AG20443 (cell line): ENCODE measurements at regions not wholly inside any gene's neighbourhood (a gene's known extent, or its start where the extent isn't known, plus 50 kb on each side); places are given as distances from the start of the nearest gene placed in this dataset.

ENCODE experiments used
- DNase-seq: peaks from one replicate; pipeline ENCODE4 v3.0.0; 2012; ENCODE audit warnings: low spot score, mixed read lengths

DNA sequence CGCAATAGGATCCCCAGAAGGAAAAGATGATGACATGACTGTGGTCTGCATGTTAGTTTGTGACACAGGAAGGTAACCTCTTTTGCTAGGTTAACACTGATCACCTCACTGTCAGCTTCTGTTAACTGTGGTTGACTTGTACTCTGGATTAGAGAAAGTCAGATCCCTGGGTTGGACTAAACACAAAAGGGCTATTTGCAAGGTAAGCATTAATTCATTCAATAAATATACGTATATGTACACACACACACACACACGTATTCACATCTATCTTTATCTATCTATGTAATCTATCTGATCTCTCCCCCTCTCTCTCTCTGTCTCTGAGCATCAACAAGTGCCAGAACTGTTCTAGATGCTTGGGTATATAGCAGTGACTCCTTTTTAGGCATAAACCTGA is 136.1 kb upstream of the SNX19 start:
- no peak for DNase-seq

- no peak for DNase-seq
Measured at GRCh38 chr11:131056036-131056435, 139.8 kb upstream of the SNX19 start.

GRCh38 chr11:131063638-131064037 is 147.4 kb upstream of the SNX19 start:
- no peak for DNase-seq

DNA sequence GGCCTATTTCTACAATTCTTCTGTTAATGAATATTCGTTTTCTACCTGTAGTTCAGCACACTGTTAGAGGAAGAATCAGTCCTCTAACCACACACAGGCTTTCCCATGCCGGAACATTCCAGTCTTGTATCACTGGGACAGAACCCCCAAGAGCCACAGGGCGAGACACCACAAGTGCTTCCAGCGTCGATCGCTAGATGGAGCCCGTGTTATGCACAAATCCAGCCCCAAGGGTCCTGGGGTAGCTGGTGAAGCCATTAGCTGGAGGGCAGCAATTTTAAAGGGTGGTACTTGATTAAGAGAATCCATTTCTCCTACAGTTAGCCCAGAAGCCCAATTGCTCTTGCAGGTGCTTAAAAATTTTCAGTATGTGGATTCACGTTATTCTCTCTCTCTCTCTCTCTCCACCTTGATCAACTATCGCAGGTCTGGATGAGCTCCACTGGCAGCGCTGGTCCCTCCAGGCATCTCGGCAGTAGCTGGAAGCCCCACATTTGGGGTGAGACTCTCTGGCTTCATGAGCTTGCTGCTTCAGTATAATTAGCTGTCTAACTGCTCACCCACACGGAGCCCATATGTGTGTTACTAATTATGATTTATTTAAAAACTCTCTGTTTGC is 148.2 kb upstream of the SNX19 start:
- DNase-seq, result peak; percentile 88

- no peak for DNase-seq
Measured at GRCh38 chr11:131065435-131066413, 149.4 kb upstream of the SNX19 start.

GRCh38 chr11:131066551-131066950 is 150.3 kb upstream of the SNX19 start:
- no peak for DNase-seq

GRCh38 chr11:131070365-131070764 is 154.1 kb upstream of the SNX19 start:
- DNase-seq, result no peak

DNA sequence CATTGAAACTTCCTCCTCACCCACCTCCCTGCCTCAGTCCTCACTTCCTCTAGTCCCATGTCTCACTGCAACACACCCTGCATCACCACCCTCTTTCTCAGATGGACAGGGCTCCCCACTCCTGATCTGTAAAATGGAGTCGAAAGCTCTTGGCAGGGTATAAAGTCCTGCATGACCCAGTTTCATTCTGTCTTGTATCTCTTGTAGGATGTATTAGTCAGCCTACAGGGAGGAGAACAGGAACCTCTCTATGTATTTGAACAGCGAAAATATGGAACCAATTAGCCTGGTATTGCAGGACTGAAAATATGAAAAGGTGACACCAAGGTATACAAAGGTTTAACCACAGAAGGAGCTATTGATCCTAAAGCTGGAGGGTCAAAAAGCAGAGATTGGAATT is 156.9 kb upstream of the SNX19 start:
- DNase-seq, result no peak

DNA sequence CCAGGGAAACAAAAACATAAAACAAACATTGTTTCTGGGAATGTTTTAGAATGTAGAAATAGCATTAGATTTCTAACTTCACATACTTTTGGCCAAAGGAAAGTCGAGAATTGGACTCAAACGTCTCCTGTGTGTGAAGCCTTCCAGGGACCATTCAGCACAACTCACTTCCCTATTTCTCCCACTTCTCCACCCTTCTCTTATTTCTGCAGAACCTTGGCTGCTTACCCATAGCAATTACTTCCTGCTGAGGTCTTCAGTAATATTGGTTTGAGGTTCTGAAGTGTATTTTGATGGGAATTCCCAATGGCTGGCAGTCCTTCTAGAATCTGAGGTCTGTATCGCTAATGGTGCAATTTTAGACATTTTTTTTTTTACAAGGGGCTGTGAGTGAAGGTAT is 158.3 kb upstream of the SNX19 start:
- DNase-seq, result no peak

GRCh38 chr11:131077340-131077739 is 161.1 kb upstream of the SNX19 start:
- DNase-seq, result no peak

GRCh38 chr11:131079036-131079435 is 162.8 kb upstream of the SNX19 start:
- no peak for DNase-seq

DNA sequence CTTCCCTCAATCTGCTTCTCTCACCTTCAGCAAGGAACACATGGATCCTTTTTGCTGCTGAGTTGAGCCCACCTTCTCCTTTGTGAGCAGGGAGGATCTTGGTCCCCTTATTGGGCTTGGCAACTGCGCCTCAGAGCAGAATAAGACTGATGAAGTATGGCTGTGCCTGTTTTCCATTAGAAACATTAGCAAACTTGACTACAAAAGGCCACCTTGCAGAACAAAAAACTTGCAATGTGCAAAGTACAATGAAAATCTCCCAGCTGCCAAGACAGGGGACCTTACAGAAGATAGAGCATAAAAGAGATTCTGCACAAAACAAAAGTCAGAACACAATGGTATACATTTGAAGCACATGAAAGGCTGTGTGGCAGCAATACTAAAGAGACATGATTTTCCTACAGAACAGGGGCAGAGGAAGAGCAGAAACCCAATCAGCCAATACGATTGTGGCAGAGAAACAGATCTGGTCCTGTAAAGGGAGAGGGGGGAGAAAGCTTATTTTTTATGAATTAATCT is 173.5 kb upstream of the SNX19 start:
- DNase-seq, result no peak

- no peak for DNase-seq
Measured at GRCh38 chr11:131092469-131092868, 176.2 kb upstream of the SNX19 start.

GRCh38 chr11:131094827-131095226 is 178.5 kb upstream of the SNX19 start:
- DNase-seq, result no peak

DNA sequence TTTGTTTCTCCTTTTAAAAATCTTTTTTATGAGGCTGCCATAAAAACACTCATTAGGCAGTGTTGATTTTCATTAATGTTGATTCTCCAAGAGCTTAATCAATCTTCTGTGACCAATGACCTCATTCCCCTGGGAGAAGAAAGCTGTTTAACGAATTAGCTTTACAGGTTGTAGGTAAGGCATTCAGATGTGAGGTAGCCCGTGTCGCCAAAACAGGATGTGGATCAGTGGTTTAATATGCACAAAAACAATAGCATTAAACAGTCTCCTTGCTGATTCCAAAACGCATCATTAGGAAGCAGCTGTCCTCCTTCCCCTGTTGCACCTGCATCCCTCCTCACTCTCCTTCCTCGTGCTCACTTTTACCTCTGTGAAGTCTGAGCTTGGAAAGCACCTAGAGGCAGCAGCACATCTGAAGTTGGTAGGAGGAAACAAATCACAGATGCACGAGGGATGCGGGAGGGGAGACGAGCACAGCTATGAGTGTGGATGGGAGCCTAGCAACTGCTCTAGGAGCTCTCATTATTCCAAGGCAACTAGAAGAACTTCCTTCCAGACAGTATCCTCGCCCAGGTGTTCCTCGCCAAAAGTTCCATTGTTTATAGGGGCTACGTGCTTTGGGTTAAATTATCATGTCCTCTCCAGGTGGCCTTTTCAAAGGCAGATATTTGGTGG is 179.4 kb upstream of the SNX19 start:
- DNase-seq, result no peak

GRCh38 chr11:131099013-131099412 is 182.7 kb upstream of the SNX19 start:
- peak; percentile 24 for DNase-seq

DNA sequence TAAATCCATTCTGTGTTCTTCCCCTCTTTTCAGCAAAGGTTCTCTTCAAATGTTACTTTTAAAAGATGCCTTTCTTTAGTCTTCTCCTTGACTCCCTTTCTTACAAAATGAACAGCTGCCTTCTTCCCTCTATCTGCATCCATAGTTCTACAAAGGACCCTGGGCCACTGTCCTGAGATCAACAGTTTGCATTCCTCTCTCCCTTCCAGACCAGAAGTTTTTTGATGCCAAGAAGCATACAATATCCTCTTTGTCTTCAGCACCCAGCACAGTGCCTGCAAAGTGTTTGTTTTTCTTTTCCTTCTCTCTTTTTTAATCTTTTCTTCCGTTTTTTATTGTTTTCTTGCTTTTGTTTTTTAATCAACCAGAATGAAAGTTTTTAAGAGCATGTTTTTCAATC is 183.5 kb upstream of the SNX19 start:
- no peak for DNase-seq

DNA sequence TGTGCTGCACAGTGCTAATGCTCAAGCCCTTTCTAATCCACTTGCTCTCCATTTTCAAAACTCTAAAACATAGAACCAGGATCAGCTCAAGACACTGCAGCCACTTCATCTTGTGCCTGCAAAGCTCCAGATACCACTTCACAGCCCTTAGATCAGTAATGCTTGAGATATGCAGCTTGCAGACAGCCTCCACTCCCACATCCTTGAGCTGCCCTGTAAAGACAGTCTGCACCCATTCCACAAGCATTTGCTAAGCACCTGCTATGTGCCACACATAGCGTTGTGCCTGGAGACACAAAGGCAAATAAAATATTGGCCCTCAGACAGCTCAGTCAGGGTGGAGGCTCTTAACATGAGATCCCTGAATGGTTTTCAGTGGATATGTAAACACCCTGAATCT is 192.5 kb upstream of the SNX19 start:
- DNase-seq, result no peak

DNA sequence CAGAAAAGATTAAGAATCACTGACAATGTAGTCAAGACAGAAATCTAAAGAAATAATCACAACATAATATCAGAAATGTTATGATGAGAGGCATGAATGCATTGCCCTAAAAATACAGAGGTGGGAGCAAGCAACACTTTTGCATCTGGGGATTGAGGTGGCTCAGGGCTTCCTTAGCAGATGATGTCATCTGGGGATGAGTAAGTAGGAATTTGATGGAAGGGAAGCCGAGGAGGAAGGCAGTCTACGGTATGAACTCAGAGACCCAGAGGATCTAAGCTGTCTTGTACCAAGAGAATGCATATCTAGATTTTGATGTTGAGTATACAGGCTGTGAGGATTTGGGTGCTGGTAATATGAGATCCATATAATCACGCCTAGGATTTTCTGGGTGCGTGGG is 193.0 kb upstream of the SNX19 start:
- DNase-seq, result peak; percentile 43

DNA sequence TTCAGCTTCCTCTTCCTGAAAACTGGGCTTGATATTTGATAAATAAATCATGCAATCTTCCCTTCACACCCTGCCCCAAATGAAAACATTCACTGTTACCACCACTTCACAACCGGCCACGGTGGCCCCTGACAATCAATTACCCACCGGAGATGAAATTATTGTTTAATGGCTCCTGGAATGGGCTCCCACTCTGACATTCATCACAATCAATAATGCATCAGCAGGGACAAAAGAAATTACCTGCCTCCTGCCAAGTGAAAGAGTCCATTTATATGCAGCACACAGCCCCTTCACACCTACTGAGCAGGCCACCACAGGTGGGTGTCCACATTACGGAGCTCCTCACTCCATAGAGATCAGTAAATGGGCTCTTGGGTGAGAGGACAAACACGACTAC is 193.5 kb upstream of the SNX19 start:
- no peak for DNase-seq

DNA sequence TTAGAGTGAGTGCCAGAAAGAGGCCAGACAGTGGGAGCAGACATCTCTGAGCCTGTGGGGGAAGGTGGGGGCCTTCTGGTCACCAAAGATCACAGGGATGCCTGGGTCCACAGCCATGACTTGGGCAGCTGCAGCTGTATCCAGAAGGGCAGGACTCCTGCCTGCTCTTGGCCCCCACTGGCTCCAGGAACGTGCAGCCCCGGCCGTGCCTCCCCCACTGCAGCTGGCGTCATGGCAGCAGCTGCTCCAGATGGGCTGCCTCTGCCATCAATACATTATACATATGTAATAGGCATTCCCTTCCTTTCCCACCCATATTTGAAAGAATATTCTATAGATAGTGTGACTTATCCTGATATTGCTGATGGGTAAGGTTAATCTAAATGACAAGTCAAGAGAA is 195.5 kb upstream of the SNX19 start:
- no peak for DNase-seq

GRCh38 chr11:131118247-131118646 is 202.0 kb upstream of the SNX19 start:
- no peak for DNase-seq
